ENCODE measurements at regions not wholly inside any gene's neighbourhood (a gene's known extent, or its start where the extent isn't known, plus 50 kb on each side); places are given as distances from the start of the nearest gene placed in this dataset.

- 64 to 79% methylated on average over 4 to 5 of the region's 7 CpGs for WGBS, 2 experiments (ENCODE audit: insufficient coverage in 2 of 2)
- no peak overlapping the region for H3K4me3 ChIP-seq (ENCODE audit: extremely low read depth, insufficient read depth, low read length, poor library complexity, severe bottlenecking)
- peak overlapping the region; percentile 88 for H3K27ac ChIP-seq (ENCODE audit: low read depth, low read length, severe bottlenecking)
- H3K4me1 ChIP-seq (ENCODE audit: control insufficient read depth, insufficient read depth, low read length, poor library complexity, severe bottlenecking), result peaks cover 25% of the 10 kb centered on the region
- H3K9me3 ChIP-seq (ENCODE audit: control insufficient read depth, low read length), result no peaks in the 10 kb centered on the region
- no peaks in the 10 kb centered on the region for H3K36me3 ChIP-seq (ENCODE audit: control insufficient read depth, insufficient read depth, low read length)
Measured at GRCh38 chr12:105561546-105562198, 231.2 kb downstream of the C12orf75 start.

- Histone ChIP-seq H3K9me3 (ENCODE audit: control insufficient read depth, low read length) (no peaks in the 10 kb centered on the region), H3K4me1 (ENCODE audit: control insufficient read depth, insufficient read depth, low read length, poor library complexity, severe bottlenecking) (peaks cover 28% of the 10 kb centered on the region), H3K4me3 (ENCODE audit: extremely low read depth, insufficient read depth, low read length, poor library complexity, severe bottlenecking) (peak overlapping the region; percentile 16), H3K36me3 (ENCODE audit: control insufficient read depth, insufficient read depth, low read length) (no peaks in the 10 kb centered on the region), H3K27ac (ENCODE audit: low read depth, low read length, severe bottlenecking) (peak overlapping the region; percentile 88)
- 33 to 43% methylated on average over 16 to 21 of the region's 24 CpGs for WGBS, 2 experiments (ENCODE audit: insufficient coverage in 2 of 2)
Measured at GRCh38 chr12:105562199-105562971, 231.9 kb downstream of the C12orf75 start.

GRCh38 chr12:105567061-105567460 lies 236.6 kb downstream of the C12orf75 start:
- Histone ChIP-seq H3K36me3 (ENCODE audit: control insufficient read depth, insufficient read depth, low read length) (no peaks in the 10 kb centered on the region), H3K4me3 (ENCODE audit: extremely low read depth, insufficient read depth, low read length, poor library complexity, severe bottlenecking) (no peak overlapping the region), H3K27ac (ENCODE audit: low read depth, low read length, severe bottlenecking) (no peak overlapping the region), H3K9me3 (ENCODE audit: control insufficient read depth, low read length) (no peaks in the 10 kb centered on the region), H3K4me1 (ENCODE audit: control insufficient read depth, insufficient read depth, low read length, poor library complexity, severe bottlenecking) (peaks cover 13% of the 10 kb centered on the region)
- 88 to 100% methylated on average over 1 of the region's 1 CpG for WGBS, 2 experiments (ENCODE audit: insufficient coverage in 2 of 2)

- Histone ChIP-seq H3K4me3 (ENCODE audit: extremely low read depth, insufficient read depth, low read length, poor library complexity, severe bottlenecking) (no peak overlapping the region), H3K27ac (ENCODE audit: low read depth, low read length, severe bottlenecking) (no peak overlapping the region), H3K36me3 (ENCODE audit: control insufficient read depth, insufficient read depth, low read length) (no peaks in the 10 kb centered on the region), H3K9me3 (ENCODE audit: control insufficient read depth, low read length) (no peaks in the 10 kb centered on the region), H3K4me1 (ENCODE audit: control insufficient read depth, insufficient read depth, low read length, poor library complexity, severe bottlenecking) (peaks cover 9% of the 10 kb centered on the region)
- 86 to 88% methylated on average over 2 to 3 of the region's 3 CpGs for WGBS, 2 experiments (ENCODE audit: insufficient coverage in 2 of 2)
Measured at GRCh38 chr12:105569886-105570285, 239.4 kb downstream of the C12orf75 start.

GRCh38 chr12:105570944-105571343 lies 240.5 kb downstream of the C12orf75 start:
- H3K27ac ChIP-seq (ENCODE audit: low read depth, low read length, severe bottlenecking), result no peak overlapping the region
- no peak overlapping the region for H3K4me3 ChIP-seq (ENCODE audit: extremely low read depth, insufficient read depth, low read length, poor library complexity, severe bottlenecking)
- no peaks in the 10 kb centered on the region for H3K36me3 ChIP-seq (ENCODE audit: control insufficient read depth, insufficient read depth, low read length)
- H3K4me1 ChIP-seq (ENCODE audit: control insufficient read depth, insufficient read depth, low read length, poor library complexity, severe bottlenecking), result peaks cover 19% of the 10 kb centered on the region
- no peaks in the 10 kb centered on the region for H3K9me3 ChIP-seq (ENCODE audit: control insufficient read depth, low read length)
- 94 to 100% methylated on average over 2 to 3 of the region's 4 CpGs for WGBS, 2 experiments (ENCODE audit: insufficient coverage in 2 of 2)

GRCh38 chr12:105573574-105573973 lies 243.1 kb downstream of the C12orf75 start:
- 97 to 100% methylated on average over 1 to 3 of the region's 3 CpGs for WGBS, 2 experiments (ENCODE audit: insufficient coverage in 2 of 2)
- H3K4me3 ChIP-seq (ENCODE audit: extremely low read depth, insufficient read depth, low read length, poor library complexity, severe bottlenecking), result no peak overlapping the region
- no peaks in the 10 kb centered on the region for H3K36me3 ChIP-seq (ENCODE audit: control insufficient read depth, insufficient read depth, low read length)

GRCh38 chr12:105574056-105574715 lies 243.7 kb downstream of the C12orf75 start:
- H3K4me1 ChIP-seq (ENCODE audit: control insufficient read depth, insufficient read depth, low read length, poor library complexity, severe bottlenecking), result peaks cover 22% of the 10 kb centered on the region
- H3K36me3 ChIP-seq (ENCODE audit: control insufficient read depth, insufficient read depth, low read length), result no peaks in the 10 kb centered on the region
- H3K9me3 ChIP-seq (ENCODE audit: control insufficient read depth, low read length), result no peaks in the 10 kb centered on the region
- no peak overlapping the region for H3K4me3 ChIP-seq (ENCODE audit: extremely low read depth, insufficient read depth, low read length, poor library complexity, severe bottlenecking)
- 96 to 97% methylated on average over 3 to 5 of the region's 5 CpGs for WGBS, 2 experiments (ENCODE audit: insufficient coverage in 2 of 2)
- H3K27ac ChIP-seq (ENCODE audit: low read depth, low read length, severe bottlenecking), result no peak overlapping the region

More at GRCh38 chr12:105573574-105573973, 243.1 kb downstream of the C12orf75 start:
- no peaks in the 10 kb centered on the region for H3K9me3 ChIP-seq (ENCODE audit: control insufficient read depth, low read length)
- H3K4me1 ChIP-seq (ENCODE audit: control insufficient read depth, insufficient read depth, low read length, poor library complexity, severe bottlenecking), result peaks cover 22% of the 10 kb centered on the region
- H3K27ac ChIP-seq (ENCODE audit: low read depth, low read length, severe bottlenecking), result no peak overlapping the region

GRCh38 chr12:105575235-105575634 lies 244.7 kb downstream of the C12orf75 start:
- Histone ChIP-seq H3K4me3 (ENCODE audit: extremely low read depth, insufficient read depth, low read length, poor library complexity, severe bottlenecking) (no peak overlapping the region), H3K4me1 (ENCODE audit: control insufficient read depth, insufficient read depth, low read length, poor library complexity, severe bottlenecking) (peaks cover 22% of the 10 kb centered on the region), H3K27ac (ENCODE audit: low read depth, low read length, severe bottlenecking) (no peak overlapping the region), H3K9me3 (ENCODE audit: control insufficient read depth, low read length) (no peaks in the 10 kb centered on the region), H3K36me3 (ENCODE audit: control insufficient read depth, insufficient read depth, low read length) (no peaks in the 10 kb centered on the region)
- WGBS, 2 experiments (ENCODE audit: insufficient coverage in 2 of 2), result 88 to 96% methylated on average over 2 of the region's 2 CpGs

- Histone ChIP-seq H3K4me1 (ENCODE audit: control insufficient read depth, insufficient read depth, low read length, poor library complexity, severe bottlenecking) (peaks cover 22% of the 10 kb centered on the region), H3K27ac (ENCODE audit: low read depth, low read length, severe bottlenecking) (no peak overlapping the region), H3K4me3 (ENCODE audit: extremely low read depth, insufficient read depth, low read length, poor library complexity, severe bottlenecking) (no peak overlapping the region), H3K36me3 (ENCODE audit: control insufficient read depth, insufficient read depth, low read length) (no peaks in the 10 kb centered on the region), H3K9me3 (ENCODE audit: control insufficient read depth, low read length) (no peaks in the 10 kb centered on the region)
- 100% methylated on average over 1 of the region's 2 CpGs for WGBS, 2 experiments (ENCODE audit: insufficient coverage in 2 of 2)
Measured at GRCh38 chr12:105576261-105576660, 245.8 kb downstream of the C12orf75 start.

GRCh38 chr12:105580821-105581352 lies 250.4 kb downstream of the C12orf75 start:
- Histone ChIP-seq H3K4me1 (ENCODE audit: control insufficient read depth, insufficient read depth, low read length, poor library complexity, severe bottlenecking) (peaks cover 7% of the 10 kb centered on the region), H3K4me3 (ENCODE audit: extremely low read depth, insufficient read depth, low read length, poor library complexity, severe bottlenecking) (no peak overlapping the region)
- 76 to 100% methylated on average over 2 to 4 of the region's 5 CpGs for WGBS, 2 experiments (ENCODE audit: insufficient coverage in 2 of 2)

More at GRCh38 chr12:105580821-105581352, 250.4 kb downstream of the C12orf75 start:
- H3K36me3 ChIP-seq (ENCODE audit: control insufficient read depth, insufficient read depth, low read length), result no peaks in the 10 kb centered on the region
- no peaks in the 10 kb centered on the region for H3K9me3 ChIP-seq (ENCODE audit: control insufficient read depth, low read length)
- H3K27ac ChIP-seq (ENCODE audit: low read depth, low read length, severe bottlenecking), result no peak overlapping the region

All from mesodermal cell (in vitro differentiated cells).